Astrocyte (in vitro differentiated cells and primary cell): ENCODE measurements at regions not wholly inside any gene's neighbourhood (a gene's known extent, or its start where the extent isn't known, plus 50 kb on each side); places are given as distances from the start of the nearest gene placed in this dataset.

Source experiments
- DNase-seq: peaks from one replicate; pipeline ENCODE4 v3.0.0-alpha.2; 2010; ENCODE audit warnings: low read depth
- FAIRE-seq: peaks from 2 replicates; lab custom pipeline; 2011; peaks lifted over from hg19 to GRCh38; lab: Jason Lieb, UNC
- H2AFZ ChIP-seq: 2 replicates; pipeline ENCODE4 v1.6.0; 2012; ENCODE audit warnings: low read depth, low read length, inconsistent platforms
- H3K27ac ChIP-seq: 2 replicates; pipeline ENCODE4 v1.5.1; 2011; ENCODE audit warnings: low read depth, low read length, inconsistent platforms
- H3K27me3 ChIP-seq: 2 replicates; pipeline ENCODE4 v1.6.0; 2011; ENCODE audit warnings: low read length, inconsistent platforms; ENCODE audit not compliant: insufficient read depth
- H3K36me3 ChIP-seq: 2 replicates; pipeline ENCODE4 v1.5.1; 2011; ENCODE audit warnings: low read length, inconsistent platforms; ENCODE audit not compliant: insufficient read depth
- H3K4me1 ChIP-seq: 2 replicates; pipeline ENCODE4 v1.5.1; 2011; ENCODE audit warnings: low read length, inconsistent platforms; ENCODE audit not compliant: insufficient read depth
- H3K4me2 ChIP-seq: 2 replicates; pipeline ENCODE4 v1.6.0; 2012; ENCODE audit warnings: low read length, inconsistent platforms
- H3K4me3 ChIP-seq: 2 replicates; pipeline ENCODE4 v1.5.1; 2011; ENCODE audit warnings: low read depth, mild to moderate bottlenecking, low read length, inconsistent platforms; ENCODE audit not compliant: insufficient read depth
- H3K79me2 ChIP-seq: 2 replicates; pipeline ENCODE4 v1.6.0; 2012; ENCODE audit warnings: mild to moderate bottlenecking, low read length, inconsistent platforms; ENCODE audit not compliant: insufficient read depth
- H3K9ac ChIP-seq: 2 replicates; pipeline ENCODE4 v1.6.0; 2012; ENCODE audit warnings: mild to moderate bottlenecking, low read length, inconsistent platforms
- H3K9me3 ChIP-seq: 2 replicates; pipeline ENCODE4 v1.5.1; 2012; ENCODE audit warnings: low read depth, mild to moderate bottlenecking, low read length, inconsistent platforms; ENCODE audit not compliant: insufficient read depth
- H4K20me1 ChIP-seq: 2 replicates; pipeline ENCODE4 v1.6.0; 2012; ENCODE audit warnings: low read length, inconsistent platforms; ENCODE audit not compliant: insufficient read depth
- H3K27ac Mint-ChIP-seq: one replicate; pipeline ENCODE4 v1.8.0; 2021; ENCODE audit warnings: mild to moderate bottlenecking, mixed read lengths; ENCODE audit not compliant: unreplicated experiment
- H3K27me3 Mint-ChIP-seq: one replicate; pipeline ENCODE4 v1.8.0; 2021; ENCODE audit warnings: low read depth, mixed read lengths; ENCODE audit not compliant: unreplicated experiment
- H3K36me3 Mint-ChIP-seq: one replicate; pipeline ENCODE4 v1.8.0; 2021; ENCODE audit warnings: low read depth, mixed read lengths; ENCODE audit not compliant: unreplicated experiment
- H3K4me1 Mint-ChIP-seq: one replicate; pipeline ENCODE4 v1.8.0; 2021; ENCODE audit warnings: low read depth, mixed read lengths; ENCODE audit not compliant: unreplicated experiment
- H3K4me3 Mint-ChIP-seq: one replicate; pipeline ENCODE4 v1.8.0; 2021; ENCODE audit warnings: mild to moderate bottlenecking, moderate library complexity, mixed read lengths; ENCODE audit not compliant: unreplicated experiment
- H3K9me3 Mint-ChIP-seq: one replicate; pipeline ENCODE4 v1.8.0; 2021; ENCODE audit warnings: mild to moderate bottlenecking, mixed read lengths; ENCODE audit not compliant: unreplicated experiment
- CTCF ChIP-seq: IDR thresholded peaks from 2 replicates; pipeline ENCODE4 v1.5.1; 2011; ENCODE audit warnings: low read depth, mild to moderate bottlenecking, inconsistent platforms, low read length, moderate library complexity; ENCODE audit not compliant: insufficient read depth
- EZH2 ChIP-seq: IDR thresholded peaks from 2 replicates; pipeline ENCODE4 v1.6.1; 2012; ENCODE audit warnings: mild to moderate bottlenecking, low read length, inconsistent platforms; ENCODE audit not compliant: insufficient read depth

GRCh38 chr2:39511219-39511604 lies 74.1 kb upstream of the MAP4K3 start:
- Mint-ChIP-seq H3K27ac (no peak overlapping the region), H3K36me3 (no peaks in the 10 kb centered on the region), H3K27me3 (no peaks in the 10 kb centered on the region), H3K4me3 (no peak overlapping the region), H3K4me1 (peaks cover 35% of the 10 kb centered on the region), H3K9me3 (no peaks in the 10 kb centered on the region)
- Histone ChIP-seq H3K9me3 (no peaks in the 10 kb centered on the region), H3K36me3 (no peaks in the 10 kb centered on the region), H4K20me1 (no peaks in the 10 kb centered on the region), H2AFZ (no peak overlapping the region), H3K9ac (no peak overlapping the region), H3K4me3 (no peak overlapping the region), H3K4me1 (peaks cover 30% of the 10 kb centered on the region), H3K27ac (no peak overlapping the region), H3K4me2 (no peak overlapping the region), H3K27me3 (no peaks in the 10 kb centered on the region), H3K79me2 (no peaks in the 10 kb centered on the region)
- TF ChIP-seq CTCF (no peak), EZH2 (no peak)
- no peak for FAIRE-seq
- DNase-seq = no peak

- H3K27ac Mint-ChIP-seq = peak overlapping the region; percentile 92
- no peak overlapping the region for H3K9ac ChIP-seq
- H2AFZ ChIP-seq = no peak overlapping the region
- H3K27me3 Mint-ChIP-seq = no peaks in the 10 kb centered on the region
- TF ChIP-seq CTCF (no peak), EZH2 (no peak)
- no peaks in the 10 kb centered on the region for H3K79me2 ChIP-seq
- H3K27me3 ChIP-seq = no peaks in the 10 kb centered on the region
- H3K4me3 Mint-ChIP-seq = no peak overlapping the region
- H3K4me2 ChIP-seq = no peak overlapping the region
- no peaks in the 10 kb centered on the region for H3K36me3 Mint-ChIP-seq
- DNase-seq (no peak), FAIRE-seq (no peak)
- H3K9me3 Mint-ChIP-seq = no peaks in the 10 kb centered on the region
- H3K36me3 ChIP-seq = no peaks in the 10 kb centered on the region
- no peaks in the 10 kb centered on the region for H3K9me3 ChIP-seq
- no peaks in the 10 kb centered on the region for H4K20me1 ChIP-seq
- no peak overlapping the region for H3K27ac ChIP-seq
- H3K4me3 ChIP-seq = no peak overlapping the region
- peaks cover 40% of the 10 kb centered on the region for H3K4me1 Mint-ChIP-seq
- peaks cover 36% of the 10 kb centered on the region for H3K4me1 ChIP-seq
Measured at GRCh38 chr2:39511605-39512433, 74.7 kb upstream of the MAP4K3 start.

DNA sequence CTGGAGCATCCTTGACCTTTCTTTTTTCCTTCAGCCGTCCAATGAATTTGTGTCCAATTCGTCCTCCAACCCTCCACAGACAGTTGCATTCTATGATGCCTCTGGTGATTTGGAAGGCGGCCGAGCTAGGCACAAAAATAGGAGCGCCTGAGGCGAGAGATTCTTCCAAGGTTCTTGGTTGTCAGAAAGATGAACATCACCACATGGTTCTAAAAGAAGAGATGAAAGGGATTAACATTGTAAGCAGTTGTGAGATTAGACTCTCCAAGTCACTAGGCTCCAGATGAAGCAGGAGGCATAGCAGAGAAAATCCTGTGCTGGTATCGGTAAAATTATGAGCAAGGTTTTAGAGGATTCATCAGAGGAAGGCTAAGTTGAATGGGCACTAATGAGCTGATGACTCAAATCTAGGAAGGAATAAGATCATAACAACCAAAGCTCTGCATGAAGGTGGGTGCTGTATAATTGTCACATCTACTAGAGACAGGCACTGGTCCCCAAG lies 75.4 kb upstream of the MAP4K3 start:
- no peaks in the 10 kb centered on the region for H3K9me3 Mint-ChIP-seq
- Histone ChIP-seq H4K20me1 (no peaks in the 10 kb centered on the region), H3K79me2 (no peaks in the 10 kb centered on the region), H3K9ac (no peak overlapping the region), H3K4me2 (no peak overlapping the region), H3K4me1 (peaks cover 40% of the 10 kb centered on the region), H3K4me3 (no peak overlapping the region), H3K9me3 (no peaks in the 10 kb centered on the region), H2AFZ (no peak overlapping the region), H3K27ac (peak overlapping the region; percentile 78), H3K27me3 (no peaks in the 10 kb centered on the region), H3K36me3 (no peaks in the 10 kb centered on the region)
- H3K27me3 Mint-ChIP-seq = no peaks in the 10 kb centered on the region
- DNase-seq (no peak), FAIRE-seq (no peak)
- H3K4me3 Mint-ChIP-seq = no peak overlapping the region
- H3K27ac Mint-ChIP-seq = peak overlapping the region; percentile 92
- no peaks in the 10 kb centered on the region for H3K36me3 Mint-ChIP-seq
- H3K4me1 Mint-ChIP-seq = peaks cover 47% of the 10 kb centered on the region
- no peak for TF ChIP-seq EZH2
- no peak for TF ChIP-seq CTCF
